MCF 10A (cell line): ENCODE measurements at regions not wholly inside any gene's neighbourhood (a gene's known extent, or its start where the extent isn't known, plus 50 kb on each side); places are given as distances from the start of the nearest gene placed in this dataset.

Source experiments
- BruUV-seq: library from RNA; stranded (reverse); fragments of 400-500 nt; replicated peaks from 2 replicates; lab custom pipeline; 2021; lab: Mats Ljungman, UMichigan
- CTCF ChIA-PET: fragments of 300-600 bp; sonication (Branson Sonifier 250); formaldehyde crosslinking; extraction: SDS; loops from one replicate; lab custom pipeline; 2021; ENCODE audit warnings: antibody characterized with exemption, inconsistent platforms; lab: Yijun Ruan, JAX
- POLR2A ChIA-PET: fragments of 300-600, 350-650 bp; sonication (Branson Sonifier 250); formaldehyde crosslinking; extraction: SDS; loops from one replicate; lab custom pipeline; 2020; ENCODE audit warnings: antibody characterized with exemption, inconsistent platforms; lab: Yijun Ruan, JAX
- DNase-seq: peaks from one replicate; pipeline ENCODE4 v3.0.0-alpha.2; 2018; ENCODE audit not compliant: unreplicated experiment
- H3K27ac Mint-ChIP-seq: one replicate; pipeline ENCODE4 v1.8.0; 2022; ENCODE audit warnings: mild to moderate bottlenecking, low read depth, mixed read lengths; ENCODE audit not compliant: unreplicated experiment
- H3K27me3 Mint-ChIP-seq: one replicate; pipeline ENCODE4 v1.8.0; 2022; ENCODE audit warnings: mixed read lengths; ENCODE audit not compliant: insufficient read depth, unreplicated experiment
- H3K36me3 Mint-ChIP-seq: one replicate; pipeline ENCODE4 v1.8.0; 2022; ENCODE audit warnings: mild to moderate bottlenecking, moderate library complexity, mixed read lengths; ENCODE audit not compliant: insufficient read depth, unreplicated experiment
- H3K4me1 Mint-ChIP-seq: one replicate; pipeline ENCODE4 v1.8.0; 2022; ENCODE audit warnings: mixed read lengths; ENCODE audit not compliant: insufficient read depth, unreplicated experiment
- H3K4me3 Mint-ChIP-seq: one replicate; pipeline ENCODE4 v1.8.0; 2022; ENCODE audit warnings: mild to moderate bottlenecking, moderate library complexity, mixed read lengths; ENCODE audit not compliant: unreplicated experiment
- H3K9me3 Mint-ChIP-seq: one replicate; pipeline ENCODE4 v1.8.0; 2022; ENCODE audit warnings: mixed read lengths; ENCODE audit not compliant: unreplicated experiment
- intact Hi-C: fragments of 100-400 bp; cut with micrococcal nuclease; formaldehyde crosslinking; loops from 2 replicates; pipeline ENCODE4 v1.14.1; 2022
- TF ChIP-seq, protein P1 (sequence below): fragments of 200-600 bp; IDR thresholded peaks from one replicate; pipeline ENCODE4 v1.8.0; 2022; ENCODE audit warnings: antibody characterized with exemption, mild to moderate bottlenecking; ENCODE audit not compliant: unreplicated experiment

DNA sequence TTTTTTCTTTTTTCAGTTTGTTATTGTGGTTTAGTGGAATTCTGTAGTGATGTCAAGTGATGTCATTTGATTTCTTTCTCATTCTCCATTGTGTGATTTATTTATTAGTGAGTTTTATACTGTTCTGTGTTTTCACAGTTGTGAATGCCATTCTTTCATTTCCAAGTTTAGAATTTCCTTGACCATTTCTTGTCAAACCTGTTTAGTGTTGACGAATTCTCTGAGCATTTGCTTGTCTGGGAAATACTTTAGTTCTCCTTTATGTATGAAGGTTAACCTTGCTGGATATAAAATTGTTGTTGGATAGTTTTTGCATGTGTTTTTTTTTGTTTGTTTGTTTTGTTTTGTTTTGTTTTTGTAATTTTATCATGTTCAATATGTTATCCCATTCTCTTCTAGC is 633.6 kb upstream of the FAT3 start:
- intact Hi-C loops, result no loop called here
- BruUV-seq, result no TSS peak
- ChIA-PET POLR2A (no interaction called here), CTCF (no interaction called here)
- TF ChIP-seq, protein P1, sequence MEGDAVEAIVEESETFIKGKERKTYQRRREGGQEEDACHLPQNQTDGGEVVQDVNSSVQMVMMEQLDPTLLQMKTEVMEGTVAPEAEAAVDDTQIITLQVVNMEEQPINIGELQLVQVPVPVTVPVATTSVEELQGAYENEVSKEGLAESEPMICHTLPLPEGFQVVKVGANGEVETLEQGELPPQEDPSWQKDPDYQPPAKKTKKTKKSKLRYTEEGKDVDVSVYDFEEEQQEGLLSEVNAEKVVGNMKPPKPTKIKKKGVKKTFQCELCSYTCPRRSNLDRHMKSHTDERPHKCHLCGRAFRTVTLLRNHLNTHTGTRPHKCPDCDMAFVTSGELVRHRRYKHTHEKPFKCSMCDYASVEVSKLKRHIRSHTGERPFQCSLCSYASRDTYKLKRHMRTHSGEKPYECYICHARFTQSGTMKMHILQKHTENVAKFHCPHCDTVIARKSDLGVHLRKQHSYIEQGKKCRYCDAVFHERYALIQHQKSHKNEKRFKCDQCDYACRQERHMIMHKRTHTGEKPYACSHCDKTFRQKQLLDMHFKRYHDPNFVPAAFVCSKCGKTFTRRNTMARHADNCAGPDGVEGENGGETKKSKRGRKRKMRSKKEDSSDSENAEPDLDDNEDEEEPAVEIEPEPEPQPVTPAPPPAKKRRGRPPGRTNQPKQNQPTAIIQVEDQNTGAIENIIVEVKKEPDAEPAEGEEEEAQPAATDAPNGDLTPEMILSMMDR, result no peak
- no peaks in the 10 kb centered on the region for H3K27me3 Mint-ChIP-seq
- no peaks in the 10 kb centered on the region for H3K4me1 Mint-ChIP-seq
- H3K9me3 Mint-ChIP-seq, result no peaks in the 10 kb centered on the region
- no peaks in the 10 kb centered on the region for H3K36me3 Mint-ChIP-seq
- DNase-seq, result no peak
- H3K27ac Mint-ChIP-seq, result no peak overlapping the region
- no peak overlapping the region for H3K4me3 Mint-ChIP-seq

DNA sequence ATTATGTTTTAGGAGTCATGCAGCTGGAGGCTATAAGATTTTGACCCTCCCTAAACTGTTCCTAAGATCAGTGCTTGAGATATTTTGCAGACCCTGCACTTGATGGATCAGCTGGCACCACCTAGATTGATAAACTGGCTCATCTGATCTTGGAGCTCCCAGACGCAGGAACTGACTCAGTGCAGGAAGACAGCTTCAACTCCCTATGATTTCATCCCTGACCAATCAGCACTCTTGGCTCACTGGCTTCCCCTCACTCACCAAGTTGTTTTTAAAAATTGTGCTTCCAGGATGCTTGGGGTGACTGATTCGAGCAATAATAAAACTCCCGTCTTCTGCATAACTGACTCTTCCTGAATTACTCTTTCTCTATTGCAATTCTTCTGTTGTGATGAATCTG is 637.5 kb upstream of the FAT3 start:
- Mint-ChIP-seq H3K4me3 (no peak overlapping the region), H3K4me1 (no peaks in the 10 kb centered on the region), H3K27me3 (no peaks in the 10 kb centered on the region), H3K9me3 (no peaks in the 10 kb centered on the region), H3K36me3 (no peaks in the 10 kb centered on the region), H3K27ac (no peak overlapping the region)
- TF ChIP-seq, protein P1, result no peak
- intact Hi-C loops, result no loop called here
- no TSS peak for BruUV-seq
- POLR2A ChIA-PET, result interaction anchor here (0.6 kb wide), 1 partner anchor 945 kb away, joined by 3 read pairs; no protein-coding TSS in a partner anchor
- DNase-seq, result no peak
- CTCF ChIA-PET, result no interaction called here

DNA sequence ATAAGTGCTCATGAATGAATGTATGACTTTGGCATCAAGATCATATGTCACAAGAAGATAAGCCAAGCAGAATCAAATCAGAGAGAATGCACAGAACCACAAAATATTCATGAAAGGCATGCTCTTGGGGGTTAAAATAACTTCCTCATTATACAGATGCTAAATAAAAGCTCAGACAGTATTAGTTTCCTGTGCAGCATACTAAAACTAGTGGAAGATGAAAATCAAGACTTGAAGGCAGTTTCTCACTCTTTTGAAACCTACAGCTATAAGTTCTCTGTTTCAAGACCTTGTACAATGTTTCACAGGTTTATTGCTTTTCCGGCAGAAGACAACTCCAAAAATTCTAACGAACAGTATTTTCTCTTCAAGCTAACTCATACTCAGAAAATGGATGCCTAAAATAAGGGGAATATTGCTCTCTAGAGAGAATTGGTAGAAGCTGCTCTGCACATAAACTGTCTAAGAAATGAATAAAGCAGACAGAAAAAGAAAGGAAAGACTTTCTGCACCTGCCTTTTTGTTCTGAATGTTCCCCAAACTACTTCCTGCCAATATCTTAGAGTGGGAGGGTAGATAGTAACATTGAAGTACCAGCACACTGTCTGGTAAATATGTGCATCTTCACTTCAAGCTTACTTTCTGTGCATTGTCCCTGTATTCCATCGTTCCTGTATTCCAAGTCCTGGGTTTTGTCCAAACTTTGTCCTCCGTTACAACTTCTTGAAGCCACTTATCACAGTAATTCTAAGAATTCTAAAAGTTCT is 639.4 kb upstream of the FAT3 start:
- no peaks in the 10 kb centered on the region for H3K27me3 Mint-ChIP-seq
- peaks cover 6% of the 10 kb centered on the region for H3K9me3 Mint-ChIP-seq
- CTCF ChIA-PET, result interaction anchor here (0.6 to 0.7 kb wide), 2 partner anchors 12 to 1282 kb away, joined by 3 read pairs; no protein-coding TSS in a partner anchor
- BruUV-seq, result no TSS peak
- TF ChIP-seq, protein P1, result no peak
- H3K4me1 Mint-ChIP-seq, result no peaks in the 10 kb centered on the region
- no peak for DNase-seq
- POLR2A ChIA-PET, result interaction anchor here (0.5 kb wide), 1 partner anchor 29 kb away, joined by 5 read pairs; no protein-coding TSS in a partner anchor
- intact Hi-C loops, result no loop called here
- H3K4me3 Mint-ChIP-seq, result no peak overlapping the region
- H3K27ac Mint-ChIP-seq, result no peak overlapping the region
- no peaks in the 10 kb centered on the region for H3K36me3 Mint-ChIP-seq

DNA sequence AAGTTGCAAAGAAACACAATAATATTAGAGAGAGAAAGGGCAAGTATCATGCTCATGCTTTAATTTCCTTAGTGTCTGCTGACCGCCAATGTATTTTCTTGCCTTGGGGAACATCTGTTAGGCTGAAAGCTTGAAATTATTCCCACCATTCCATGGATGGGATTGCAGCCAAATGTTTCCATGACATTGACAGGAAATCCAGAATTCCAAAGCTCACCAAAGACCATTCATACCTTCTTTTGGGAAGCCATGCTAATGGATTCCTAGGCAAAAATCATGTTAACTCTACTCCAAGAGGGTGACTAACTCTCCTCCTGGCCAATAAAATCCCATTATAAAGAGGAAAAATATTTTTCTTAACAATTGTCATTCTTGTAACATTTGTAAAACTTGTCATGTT is 661.4 kb upstream of the FAT3 start:
- Mint-ChIP-seq H3K4me1 (no peaks in the 10 kb centered on the region), H3K27me3 (no peaks in the 10 kb centered on the region), H3K27ac (no peak overlapping the region), H3K4me3 (no peak overlapping the region), H3K36me3 (no peaks in the 10 kb centered on the region), H3K9me3 (peaks cover 8% of the 10 kb centered on the region)
- intact Hi-C loops, result no loop called here
- TF ChIP-seq, protein P1, result no peak
- no peak for DNase-seq
- ChIA-PET POLR2A (no interaction called here), CTCF (interaction anchor here (0.5 to 1.1 kb wide), 3 partner anchors 13 to 574 kb away, joined by 3 to 5 read pairs (median 4); no protein-coding TSS in a partner anchor)
- no TSS peak for BruUV-seq
